HG02970 (cell line): ENCODE measurements at regions not wholly inside any gene's neighbourhood (a gene's known extent, or its start where the extent isn't known, plus 50 kb on each side); places are given as distances from the start of the nearest gene placed in this dataset.
"Not testable (repeated sequence)": the region's sequence is repeated elsewhere in the genome, so short reads cannot be mapped to it uniquely, and the experiment has no call there.

Experiments
- ATAC-seq: cut with Tn5 transposase; IDR thresholded peaks from one replicate; pipeline ENCODE4 v1.9.1; 2021; ENCODE audit warnings: mild to moderate bottlenecking, moderate library complexity, moderate number of reproducible peaks; ENCODE audit not compliant: unreplicated experiment, low FRiP score

DNA sequence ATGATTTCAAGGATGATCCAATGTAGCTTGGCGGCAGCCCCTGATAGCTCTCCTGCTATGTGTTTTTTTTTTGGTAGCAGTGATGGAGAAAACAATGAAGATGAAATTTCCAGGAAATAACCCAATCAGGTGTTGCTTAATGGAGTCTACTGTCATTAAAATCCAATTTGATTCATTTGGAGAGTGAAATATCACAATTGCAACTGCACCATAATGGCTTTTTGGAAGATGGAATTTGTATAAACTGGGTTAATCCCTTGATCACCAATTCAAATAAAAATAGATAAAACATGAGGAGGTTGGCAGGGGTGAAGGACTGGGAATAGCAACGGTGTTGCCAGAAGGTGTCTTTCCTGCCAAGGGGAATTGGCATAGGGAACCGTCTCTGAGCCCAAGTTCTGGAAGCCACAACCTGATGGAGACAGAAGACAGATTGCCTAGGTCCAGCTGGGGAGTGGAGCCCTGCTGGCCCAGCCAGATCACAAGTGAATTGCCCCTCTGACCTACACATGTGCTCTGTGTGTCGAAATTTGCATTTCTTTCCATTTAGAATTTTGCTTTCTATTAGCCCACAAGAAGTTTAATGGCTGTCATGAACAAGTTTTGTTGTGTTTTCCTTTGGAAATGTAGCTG, 170.3 kb upstream of the SPRED2 start:
- no peak for ATAC-seq

- not testable (repeated sequence) for ATAC-seq
Measured at GRCh38 chr2:65600871-65601270, 168.5 kb upstream of the SPRED2 start.

- ATAC-seq: not testable (repeated sequence)
Measured at GRCh38 chr2:65600351-65600750, 168.0 kb upstream of the SPRED2 start.

GRCh38 chr2:65599693-65600092, 167.3 kb upstream of the SPRED2 start:
- ATAC-seq: no peak

- no peak for ATAC-seq
Measured at GRCh38 chr2:65598996-65599395, 166.6 kb upstream of the SPRED2 start.

DNA sequence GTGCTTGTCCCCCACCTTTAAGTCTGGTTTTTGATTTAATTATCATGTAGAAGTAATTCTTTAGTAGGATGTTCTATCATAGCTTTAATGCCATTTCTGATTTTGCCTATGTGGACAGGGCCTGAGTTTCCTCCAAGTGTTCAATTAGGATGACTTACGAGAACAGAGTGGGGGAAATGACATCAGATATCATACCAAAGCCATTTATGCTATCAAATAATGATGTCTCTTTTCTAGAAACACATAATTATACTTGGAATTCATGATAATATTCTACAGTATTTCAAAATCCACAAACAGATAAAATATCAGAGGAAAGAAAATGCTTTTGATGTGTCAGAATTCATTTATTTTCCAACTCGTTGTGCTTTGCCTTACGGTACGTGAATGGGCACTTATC, 165.9 kb upstream of the SPRED2 start:
- no peak for ATAC-seq

DNA sequence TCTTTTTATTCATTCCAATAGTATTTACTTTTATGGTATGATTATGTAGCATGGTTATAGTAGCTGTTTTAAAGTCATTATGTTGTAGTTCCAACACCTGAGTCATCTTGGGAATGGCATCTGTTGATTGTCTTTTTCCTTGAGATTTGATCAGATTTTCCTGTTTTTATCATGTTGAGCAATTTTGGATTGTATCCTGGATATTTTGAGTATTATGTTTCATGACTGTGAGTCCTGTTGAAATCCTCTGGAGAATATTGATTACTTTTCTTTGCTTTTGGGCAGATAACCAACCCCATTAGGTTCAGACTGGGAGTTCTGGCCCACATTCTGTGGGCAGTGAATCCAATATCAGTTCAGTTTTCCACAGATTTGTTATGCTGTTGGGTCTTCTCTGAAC, 163.2 kb upstream of the SPRED2 start:
- no peak for ATAC-seq

- ATAC-seq: no peak
Measured at GRCh38 chr2:65594150-65594549, 161.8 kb upstream of the SPRED2 start.

DNA sequence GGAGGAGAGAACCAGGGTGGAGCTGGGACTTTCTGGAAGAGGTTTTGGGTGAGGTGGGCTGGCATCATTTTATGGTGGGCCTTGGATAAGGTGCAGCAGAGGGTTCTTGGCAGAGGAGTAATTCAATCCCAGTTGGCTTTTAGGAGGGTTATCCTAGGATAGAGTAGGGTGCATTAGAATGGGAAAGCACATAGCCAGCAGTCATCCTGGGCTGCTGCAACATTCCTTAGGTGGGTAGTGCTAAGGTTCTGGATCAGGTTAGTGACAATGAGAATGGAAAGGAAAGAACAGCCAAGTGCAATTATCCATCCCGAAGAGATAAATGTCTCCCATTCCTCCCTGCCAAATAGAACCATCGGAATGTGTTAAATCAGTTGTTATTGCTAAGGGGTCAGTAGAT, 157.3 kb upstream of the SPRED2 start:
- ATAC-seq: no peak

GRCh38 chr2:65587779-65588178, 155.4 kb upstream of the SPRED2 start:
- no peak for ATAC-seq

DNA sequence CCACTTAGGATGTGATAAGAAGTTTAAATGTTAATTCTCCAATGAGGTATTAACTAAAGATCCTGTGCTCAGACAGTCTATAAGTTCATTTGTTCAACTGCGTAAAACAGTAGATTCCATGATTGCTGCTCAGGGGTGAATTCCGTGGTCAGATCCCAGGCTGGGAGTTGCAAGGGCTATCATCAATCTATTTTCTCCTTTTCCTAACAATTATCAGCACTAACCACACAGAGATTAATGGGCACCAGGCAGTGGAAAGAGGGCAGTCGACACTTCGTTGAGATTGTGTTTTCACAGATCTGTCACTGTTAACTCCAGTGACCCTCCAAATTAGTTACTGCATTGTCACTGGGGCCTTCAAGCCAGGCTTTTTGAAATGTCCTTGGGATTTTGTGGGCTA, 154.1 kb upstream of the SPRED2 start:
- ATAC-seq: no peak

- ATAC-seq: no peak
Measured at GRCh38 chr2:65583061-65583460, 150.7 kb upstream of the SPRED2 start.

DNA sequence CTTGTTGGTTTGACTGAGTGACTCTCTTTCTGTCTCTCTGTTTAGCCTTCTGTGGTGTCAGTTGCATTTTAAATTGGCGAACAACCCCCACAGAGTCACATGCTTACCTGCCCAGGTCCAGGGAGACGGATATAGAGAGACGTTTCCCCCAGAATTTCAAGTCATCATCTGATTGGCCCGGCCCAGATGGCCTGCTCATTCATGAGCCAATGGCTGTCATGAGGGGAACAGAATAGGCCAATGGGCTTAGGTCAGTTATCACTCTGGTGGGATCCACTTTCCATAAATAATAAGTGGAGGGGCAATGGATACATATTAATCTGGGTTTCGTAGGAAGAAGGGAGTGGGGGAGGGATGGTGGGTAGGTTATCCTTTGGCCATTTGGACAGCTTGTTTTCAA, 150.0 kb upstream of the SPRED2 start:
- no peak for ATAC-seq

- no peak for ATAC-seq
Measured at GRCh38 chr2:65580824-65581223, 148.4 kb upstream of the SPRED2 start.

DNA sequence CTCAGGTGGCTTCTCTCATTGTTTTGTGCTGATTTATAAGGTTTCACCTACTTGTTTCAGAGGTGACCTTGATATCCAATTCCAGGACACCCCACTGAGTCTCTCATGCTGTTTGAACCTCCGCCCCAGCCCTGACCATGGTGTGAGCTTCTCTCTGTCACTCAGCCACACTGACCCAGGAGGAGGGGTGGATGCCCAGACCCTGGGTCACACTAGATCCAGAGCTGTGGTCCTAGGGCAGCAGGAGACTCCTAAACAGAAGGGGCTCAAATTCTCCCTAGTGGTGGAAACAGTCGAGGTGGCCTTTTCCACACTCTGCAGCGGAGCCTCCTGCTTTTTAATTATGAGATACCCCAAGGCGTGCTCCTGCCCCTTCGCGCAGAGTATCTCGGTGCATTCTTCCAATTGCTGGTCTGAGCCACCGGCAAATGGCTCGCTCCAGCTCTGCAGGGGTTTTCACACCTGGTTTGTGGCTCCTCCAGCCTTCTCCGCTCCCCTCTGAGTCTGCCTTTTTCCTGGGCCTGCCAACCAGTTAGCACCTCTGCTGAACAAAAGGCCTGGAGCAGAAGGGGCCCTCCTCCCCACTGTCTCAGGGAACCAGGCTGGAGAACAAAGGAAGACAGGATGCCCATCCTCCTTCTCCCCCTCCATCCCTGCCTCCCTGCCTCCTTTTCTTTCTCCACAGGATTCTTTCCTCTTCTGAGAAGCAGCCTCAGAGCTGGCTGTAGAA, 147.3 kb upstream of the SPRED2 start:
- no peak for ATAC-seq

GRCh38 chr2:65577654-65578053, 145.3 kb upstream of the SPRED2 start:
- ATAC-seq: no peak

DNA sequence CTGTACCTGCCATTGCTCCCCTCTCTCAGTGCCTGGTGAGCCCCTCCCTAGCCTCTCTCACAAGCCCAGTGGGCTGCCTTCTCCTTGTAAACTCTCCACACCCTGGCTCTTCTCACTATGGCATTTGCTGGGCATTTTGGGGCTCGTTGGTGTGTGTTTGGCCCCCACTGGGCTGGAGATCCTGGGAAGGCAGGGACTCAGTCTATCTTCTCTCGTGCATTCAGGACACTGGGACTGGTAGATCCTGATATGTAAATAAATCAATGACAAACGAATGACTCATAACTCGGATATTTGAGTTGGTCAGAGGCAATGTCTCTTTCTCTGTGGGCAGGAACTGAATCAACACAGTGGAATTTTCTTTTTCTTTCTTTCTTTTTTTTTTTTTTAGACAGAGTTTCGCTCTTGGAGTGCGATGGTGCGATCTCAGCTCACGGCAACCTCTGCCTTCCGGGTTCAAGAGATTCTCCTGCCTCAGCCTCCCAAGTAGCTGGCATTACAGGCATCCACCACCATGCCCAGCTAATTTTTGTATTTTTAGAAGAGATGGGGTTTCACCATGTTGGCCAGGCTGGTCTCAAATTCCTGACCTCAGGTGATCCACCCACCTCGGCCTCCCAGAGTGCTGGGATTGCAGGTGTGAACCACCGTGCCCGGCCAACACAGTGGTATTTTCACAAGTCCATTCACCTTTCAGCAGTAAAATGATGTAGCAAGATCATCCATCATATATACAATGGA, 144.6 kb upstream of the SPRED2 start:
- ATAC-seq: no peak

DNA sequence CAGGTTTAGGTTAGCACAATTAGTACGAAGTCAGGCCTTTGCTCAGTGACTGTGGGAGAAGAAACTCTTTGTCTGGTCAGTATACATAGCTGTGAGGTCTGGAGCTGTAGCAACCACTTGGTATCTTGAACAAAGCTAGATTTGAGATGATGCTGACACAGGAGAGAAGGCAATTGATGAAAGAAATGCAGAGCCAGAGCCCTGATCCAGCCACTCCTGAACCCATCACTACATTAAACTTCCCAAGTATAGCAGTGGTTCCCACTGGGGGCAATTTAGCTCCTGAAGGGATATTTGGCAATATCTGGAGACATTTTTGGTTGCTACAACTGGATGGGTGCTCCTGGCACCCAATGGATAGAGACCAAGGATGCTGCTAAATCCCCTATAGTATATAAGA, 143.9 kb upstream of the SPRED2 start:
- no peak for ATAC-seq

GRCh38 chr2:65574993-65575392, 142.6 kb upstream of the SPRED2 start:
- no peak for ATAC-seq

DNA sequence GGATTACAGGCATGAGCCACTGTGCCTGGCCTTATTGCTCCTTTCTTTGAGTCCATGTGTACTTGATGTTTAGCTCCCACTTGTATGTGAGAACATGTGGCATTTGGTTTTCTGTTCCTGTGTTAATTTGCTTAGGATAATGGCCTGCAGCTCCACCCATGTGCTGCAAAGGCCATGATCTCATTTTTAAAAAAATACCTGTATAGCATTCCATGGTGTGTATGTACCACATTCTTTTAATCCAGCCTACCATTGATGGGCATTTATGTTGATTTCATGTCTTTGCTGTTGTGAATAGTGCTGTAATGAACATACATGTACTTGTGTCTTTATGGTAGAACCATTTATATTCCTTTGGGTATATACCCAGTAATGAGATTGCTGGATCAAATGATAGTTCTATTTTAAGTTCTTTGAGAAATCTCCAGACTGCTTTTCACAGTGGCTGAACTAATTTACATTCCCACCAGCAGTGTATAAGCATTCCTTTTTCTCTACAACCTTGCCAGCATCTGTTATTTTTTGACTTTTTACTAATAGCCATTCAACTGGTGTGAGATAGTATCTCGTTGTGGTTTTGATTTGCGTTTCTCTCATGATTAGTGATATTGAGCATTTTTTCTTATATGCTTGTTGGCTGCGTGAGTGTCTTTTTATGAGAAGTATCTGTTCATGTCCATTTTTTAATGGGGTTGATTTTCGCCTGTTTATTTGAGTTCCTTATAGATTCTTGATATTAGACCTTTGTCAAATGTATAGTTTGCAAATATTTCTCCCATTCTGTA, 136.4 kb upstream of the SPRED2 start:
- not testable (repeated sequence) for ATAC-seq

GRCh38 chr2:65566617-65567016, 134.2 kb upstream of the SPRED2 start:
- no peak for ATAC-seq
